ENCODE measurements at regions not wholly inside any gene's neighbourhood (a gene's known extent, or its start where the extent isn't known, plus 50 kb on each side); places are given as distances from the start of the nearest gene placed in this dataset.

- H3K27ac ChIP-seq (ENCODE audit: low read depth), result no peak overlapping the region
- no peak overlapping the region for H2AFZ ChIP-seq
- DNase-seq (ENCODE audit: low spot score) (no peak), ATAC-seq (no peak)
- H3F3A ChIP-seq (replicated peaks; ENCODE audit: low read depth), result no peaks in the 10 kb centered on the region
- H3K4me3 Mint-ChIP-seq, result no peak overlapping the region
- no peak overlapping the region for H3K4me2 ChIP-seq
- H3K27ac Mint-ChIP-seq, result no peak overlapping the region
- H3K27me3 Mint-ChIP-seq (ENCODE audit: insufficient read depth, low read depth, poor library complexity), result no peaks in the 10 kb centered on the region
- TF ChIP-seq NANOG (IDR thresholded peaks at IDR 0.05; ENCODE audit: borderline replicate concordance), result no peak
- TF ChIP-seq STAT1 (IDR thresholded peaks at IDR 0.05; ENCODE audit: unreplicated experiment), result no peak
- TF ChIP-seq, protein P1, sequence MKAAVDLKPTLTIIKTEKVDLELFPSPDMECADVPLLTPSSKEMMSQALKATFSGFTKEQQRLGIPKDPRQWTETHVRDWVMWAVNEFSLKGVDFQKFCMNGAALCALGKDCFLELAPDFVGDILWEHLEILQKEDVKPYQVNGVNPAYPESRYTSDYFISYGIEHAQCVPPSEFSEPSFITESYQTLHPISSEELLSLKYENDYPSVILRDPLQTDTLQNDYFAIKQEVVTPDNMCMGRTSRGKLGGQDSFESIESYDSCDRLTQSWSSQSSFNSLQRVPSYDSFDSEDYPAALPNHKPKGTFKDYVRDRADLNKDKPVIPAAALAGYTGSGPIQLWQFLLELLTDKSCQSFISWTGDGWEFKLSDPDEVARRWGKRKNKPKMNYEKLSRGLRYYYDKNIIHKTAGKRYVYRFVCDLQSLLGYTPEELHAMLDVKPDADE (IDR thresholded peaks at IDR 0.05), result no peak
- TF ChIP-seq, protein P2, sequence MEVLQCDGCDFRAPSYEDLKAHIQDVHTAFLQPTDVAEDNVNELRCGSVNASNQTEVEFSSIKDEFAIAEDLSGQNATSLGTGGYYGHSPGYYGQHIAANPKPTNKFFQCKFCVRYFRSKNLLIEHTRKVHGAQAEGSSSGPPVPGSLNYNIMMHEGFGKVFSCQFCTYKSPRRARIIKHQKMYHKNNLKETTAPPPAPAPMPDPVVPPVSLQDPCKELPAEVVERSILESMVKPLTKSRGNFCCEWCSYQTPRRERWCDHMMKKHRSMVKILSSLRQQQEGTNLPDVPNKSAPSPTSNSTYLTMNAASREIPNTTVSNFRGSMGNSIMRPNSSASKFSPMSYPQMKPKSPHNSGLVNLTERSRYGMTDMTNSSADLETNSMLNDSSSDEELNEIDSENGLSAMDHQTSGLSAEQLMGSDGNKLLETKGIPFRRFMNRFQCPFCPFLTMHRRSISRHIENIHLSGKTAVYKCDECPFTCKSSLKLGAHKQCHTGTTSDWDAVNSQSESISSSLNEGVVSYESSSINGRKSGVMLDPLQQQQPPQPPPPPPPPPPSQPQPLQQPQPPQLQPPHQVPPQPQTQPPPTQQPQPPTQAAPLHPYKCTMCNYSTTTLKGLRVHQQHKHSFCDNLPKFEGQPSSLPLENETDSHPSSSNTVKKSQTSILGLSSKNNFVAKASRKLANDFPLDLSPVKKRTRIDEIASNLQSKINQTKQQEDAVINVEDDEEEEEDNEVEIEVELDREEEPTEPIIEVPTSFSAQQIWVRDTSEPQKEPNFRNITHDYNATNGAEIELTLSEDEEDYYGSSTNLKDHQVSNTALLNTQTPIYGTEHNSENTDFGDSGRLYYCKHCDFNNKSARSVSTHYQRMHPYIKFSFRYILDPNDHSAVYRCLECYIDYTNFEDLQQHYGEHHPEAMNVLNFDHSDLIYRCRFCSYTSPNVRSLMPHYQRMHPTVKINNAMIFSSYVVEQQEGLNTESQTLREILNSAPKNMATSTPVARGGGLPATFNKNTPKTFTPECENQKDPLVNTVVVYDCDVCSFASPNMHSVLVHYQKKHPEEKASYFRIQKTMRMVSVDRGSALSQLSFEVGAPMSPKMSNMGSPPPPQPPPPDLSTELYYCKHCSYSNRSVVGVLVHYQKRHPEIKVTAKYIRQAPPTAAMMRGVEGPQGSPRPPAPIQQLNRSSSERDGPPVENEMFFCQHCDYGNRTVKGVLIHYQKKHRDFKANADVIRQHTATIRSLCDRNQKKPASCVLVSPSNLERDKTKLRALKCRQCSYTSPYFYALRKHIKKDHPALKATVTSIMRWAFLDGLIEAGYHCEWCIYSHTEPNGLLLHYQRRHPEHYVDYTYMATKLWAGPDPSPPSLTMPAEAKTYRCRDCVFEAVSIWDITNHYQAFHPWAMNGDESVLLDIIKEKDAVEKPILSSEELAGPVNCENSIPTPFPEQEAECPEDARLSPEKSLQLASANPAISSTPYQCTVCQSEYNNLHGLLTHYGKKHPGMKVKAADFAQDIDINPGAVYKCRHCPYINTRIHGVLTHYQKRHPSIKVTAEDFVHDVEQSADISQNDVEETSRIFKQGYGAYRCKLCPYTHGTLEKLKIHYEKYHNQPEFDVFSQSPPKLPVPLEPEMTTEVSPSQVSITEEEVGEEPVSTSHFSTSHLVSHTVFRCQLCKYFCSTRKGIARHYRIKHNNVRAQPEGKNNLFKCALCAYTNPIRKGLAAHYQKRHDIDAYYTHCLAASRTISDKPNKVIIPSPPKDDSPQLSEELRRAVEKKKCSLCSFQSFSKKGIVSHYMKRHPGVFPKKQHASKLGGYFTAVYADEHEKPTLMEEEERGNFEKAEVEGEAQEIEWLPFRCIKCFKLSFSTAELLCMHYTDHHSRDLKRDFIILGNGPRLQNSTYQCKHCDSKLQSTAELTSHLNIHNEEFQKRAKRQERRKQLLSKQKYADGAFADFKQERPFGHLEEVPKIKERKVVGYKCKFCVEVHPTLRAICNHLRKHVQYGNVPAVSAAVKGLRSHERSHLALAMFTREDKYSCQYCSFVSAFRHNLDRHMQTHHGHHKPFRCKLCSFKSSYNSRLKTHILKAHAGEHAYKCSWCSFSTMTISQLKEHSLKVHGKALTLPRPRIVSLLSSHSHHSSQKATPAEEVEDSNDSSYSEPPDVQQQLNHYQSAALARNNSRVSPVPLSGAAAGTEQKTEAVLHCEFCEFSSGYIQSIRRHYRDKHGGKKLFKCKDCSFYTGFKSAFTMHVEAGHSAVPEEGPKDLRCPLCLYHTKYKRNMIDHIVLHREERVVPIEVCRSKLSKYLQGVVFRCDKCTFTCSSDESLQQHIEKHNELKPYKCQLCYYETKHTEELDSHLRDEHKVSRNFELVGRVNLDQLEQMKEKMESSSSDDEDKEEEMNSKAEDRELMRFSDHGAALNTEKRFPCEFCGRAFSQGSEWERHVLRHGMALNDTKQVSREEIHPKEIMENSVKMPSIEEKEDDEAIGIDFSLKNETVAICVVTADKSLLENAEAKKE (CRISPR knock-in tag; IDR thresholded peaks at IDR 0.05), result no peak
- no peak for TF ChIP-seq POLR2AphosphoS5 (IDR thresholded peaks at IDR 0.05; ENCODE audit: low read depth)
- no peak for TF ChIP-seq EZH2phosphoT487 (IDR thresholded peaks at IDR 0.05; ENCODE audit: unreplicated experiment)
- no peak for TF ChIP-seq CTCF (conservative IDR thresholded peaks at IDR 0.05; ENCODE audit: low read depth in 2 of 2)
- no peak for TF ChIP-seq REST (IDR thresholded peaks at IDR 0.05; ENCODE audit: unreplicated experiment)
- TF ChIP-seq ZNF331 (CRISPR knock-in tag; IDR thresholded peaks at IDR 0.05; ENCODE audit: low read depth), result no peak
- no peak for TF ChIP-seq JUNB (IDR thresholded peaks at IDR 0.05; ENCODE audit: unreplicated experiment)
- no peaks in the 10 kb centered on the region for H3K79me2 ChIP-seq (replicated peaks; ENCODE audit: insufficient read depth)
- no peaks in the 10 kb centered on the region for H4K20me1 ChIP-seq (replicated peaks; ENCODE audit: insufficient read depth)
- no peaks in the 10 kb centered on the region; the same call in 2 of the 3 replicates for H3K9me3 Mint-ChIP-seq
- no peak overlapping the region for H3K4me3 ChIP-seq
- no peaks in the 10 kb centered on the region for H3K4me1 ChIP-seq (ENCODE audit: insufficient read depth)
- no peaks in the 10 kb centered on the region for H3K4me1 Mint-ChIP-seq
- no peaks in the 10 kb centered on the region for H3K36me3 Mint-ChIP-seq (ENCODE audit: low read depth)
- H3K9me2 ChIP-seq (ENCODE audit: insufficient read depth), result no peaks in the 10 kb centered on the region
- H3K27me3 ChIP-seq (ENCODE audit: insufficient read depth), result no peaks in the 10 kb centered on the region
- H3K36me3 ChIP-seq (ENCODE audit: insufficient read depth), result no peaks in the 10 kb centered on the region
Observed at GRCh38 chr6:126461045-126461444, 121.1 kb downstream of the CENPW start.
